ENCODE measurements at regions not wholly inside any gene's neighbourhood (a gene's known extent, or its start where the extent isn't known, plus 50 kb on each side); places are given as distances from the start of the nearest gene placed in this dataset.
"Not testable (repeated sequence)": the region's sequence is repeated elsewhere in the genome, so short reads cannot be mapped to it uniquely, and the experiment has no call there.

GRCh38 chr1:224052772-224053171, 61.1 kb upstream of the FBXO28 start:
- H3K4me3 ChIP-seq (ENCODE audit: low read depth, low read length), result no peak overlapping the region
- no peak for TF ChIP-seq CTCF (IDR thresholded peaks at IDR 0.05; ENCODE audit: insufficient read depth, low read depth, low read length)
- DNase-seq (ENCODE audit: low read depth), result peak; percentile 22

- not testable (repeated sequence) for H3K4me3 ChIP-seq (ENCODE audit: low read depth, low read length); DNase-seq (ENCODE audit: low read depth)
Measured at GRCh38 chr1:224051782-224052181, 62.1 kb upstream of the FBXO28 start.

- H3K4me3 ChIP-seq (ENCODE audit: low read depth, low read length), result no peak overlapping the region
- no peak for DNase-seq (ENCODE audit: low read depth)
- no peak for TF ChIP-seq CTCF (IDR thresholded peaks at IDR 0.05; ENCODE audit: insufficient read depth, low read depth, low read length)
Measured at GRCh38 chr1:224051086-224051406, 62.9 kb upstream of the FBXO28 start.

- peak; percentile 38 for DNase-seq (ENCODE audit: low read depth)
- H3K4me3 ChIP-seq (ENCODE audit: low read depth, low read length), result no peak overlapping the region
- no peak for TF ChIP-seq CTCF (IDR thresholded peaks at IDR 0.05; ENCODE audit: insufficient read depth, low read depth, low read length)
Measured at GRCh38 chr1:224047538-224047937, 66.4 kb upstream of the FBXO28 start.

- DNase-seq (ENCODE audit: low read depth), result no peak
- TF ChIP-seq CTCF (IDR thresholded peaks at IDR 0.05; ENCODE audit: insufficient read depth, low read depth, low read length), result no peak
Measured at GRCh38 chr1:224045556-224045955, 68.4 kb upstream of the FBXO28 start.

GRCh38 chr1:224044420-224044819, 69.5 kb upstream of the FBXO28 start:
- DNase-seq (ENCODE audit: low read depth), result no peak
- no peak for TF ChIP-seq CTCF (IDR thresholded peaks at IDR 0.05; ENCODE audit: insufficient read depth, low read depth, low read length)

More at GRCh38 chr1:224045556-224045955, 68.4 kb upstream of the FBXO28 start:
- H3K4me3 ChIP-seq (ENCODE audit: low read depth, low read length), result no peak overlapping the region

GRCh38 chr1:224042557-224043118, 71.3 kb upstream of the FBXO28 start:
- no peak for DNase-seq (ENCODE audit: low read depth)
- TF ChIP-seq CTCF (IDR thresholded peaks at IDR 0.05; ENCODE audit: insufficient read depth, low read depth, low read length), result no peak
- H3K4me3 ChIP-seq (ENCODE audit: low read depth, low read length), result no peak overlapping the region

More at GRCh38 chr1:224044420-224044819, 69.5 kb upstream of the FBXO28 start:
- no peak overlapping the region for H3K4me3 ChIP-seq (ENCODE audit: low read depth, low read length)
